C4-2B (cell line): ENCODE measurements at regions not wholly inside any gene's neighbourhood (a gene's known extent, or its start where the extent isn't known, plus 50 kb on each side); places are given as distances from the start of the nearest gene placed in this dataset.
A peak's percentile ranks its signal among the peaks of the same experiment; 100 is the strongest.

ENCODE experiments used
- H3K27ac ChIP-seq: fragments of 450-650 bp; 2 replicates; pipeline ENCODE4 v1.5.1; 2017
- CTCF ChIP-seq: fragments of 450-650 bp; conservative IDR thresholded peaks from 2 replicates; pipeline ENCODE4 v1.5.1; 2017; ENCODE audit warnings: mild to moderate bottlenecking
- ZFX ChIP-seq: fragments of 450-650 bp; IDR thresholded peaks from 2 replicates; pipeline ENCODE4 v1.6.1; 2017

- TF ChIP-seq CTCF (peak; percentile 16; the same call in 1 of the 2 replicates), ZFX (no peak)
- H3K27ac ChIP-seq: no peak overlapping the region
Observed at GRCh38 chr6:139895205-139895793, 520.9 kb upstream of the CITED2 start.

GRCh38 chr6:139894271-139894670 is 519.8 kb upstream of the CITED2 start:
- H3K27ac ChIP-seq: no peak overlapping the region
- TF ChIP-seq CTCF: no peak
- no peak for TF ChIP-seq ZFX

GRCh38 chr6:139891471-139891870 is 517.0 kb upstream of the CITED2 start:
- no peak overlapping the region for H3K27ac ChIP-seq
- TF ChIP-seq ZFX (no peak), CTCF (no peak)

GRCh38 chr6:139888681-139889122 is 514.3 kb upstream of the CITED2 start:
- no peak for TF ChIP-seq ZFX
- no peak for TF ChIP-seq CTCF
- no peak overlapping the region for H3K27ac ChIP-seq

- no peak overlapping the region for H3K27ac ChIP-seq
- no peak for TF ChIP-seq CTCF
- TF ChIP-seq ZFX: no peak
Observed at GRCh38 chr6:139887275-139887674, 512.8 kb upstream of the CITED2 start.

- TF ChIP-seq CTCF (no peak), ZFX (no peak)
- no peak overlapping the region for H3K27ac ChIP-seq
Observed at GRCh38 chr6:139886396-139886795, 511.9 kb upstream of the CITED2 start.

GRCh38 chr6:139885909-139886308 is 511.5 kb upstream of the CITED2 start:
- H3K27ac ChIP-seq: no peak overlapping the region

More at GRCh38 chr6:139885909-139886308, 511.5 kb upstream of the CITED2 start:
- TF ChIP-seq CTCF: no peak
- TF ChIP-seq ZFX: no peak
